Stomach (tissue), 8 donors: ENCODE measurements at regions not wholly inside any gene's neighbourhood (a gene's known extent, or its start where the extent isn't known, plus 50 kb on each side); places are given as distances from the start of the nearest gene placed in this dataset.

ENCODE experiments used
- DNase-seq, 2 donors: peaks; one replicate each; pipeline versions ENCODE4 v3.0.0 to v3.0.0-alpha.2; 2013 to 2019
- H3K27ac ChIP-seq, 5 donors: fragments of 200-600 bp in 4 of 5; sonication (generic) in 4 of 5; one replicate each; pipeline ENCODE4 v1.5.1; 2013 to 2019; ENCODE audit warnings: mild to moderate bottlenecking in 1 of 5, moderate library complexity in 1 of 5
- H3K27me3 ChIP-seq, 3 donors: fragments of 200-600 bp; sonication (generic); one replicate each; pipeline ENCODE4 v1.5.1; 2017 to 2019; ENCODE audit warnings: mixed run types in 1 of 3
- H3K36me3 ChIP-seq, 4 donors: fragments of 200-600 bp; sonication (generic); 1 replicate in 3 of 4; 2 replicates in 1 of 4; pipeline ENCODE4 v1.5.1; 2016 to 2019
- H3K4me1 ChIP-seq, 4 donors: fragments of 200-600 bp; sonication (generic); one replicate each; pipeline ENCODE4 v1.5.1; 2016 to 2019
- H3K4me3 ChIP-seq, 4 donors: fragments of 200-600 bp; sonication (generic) in 3 of 4; one replicate each; pipeline ENCODE4 v1.5.1; 2016 to 2019; ENCODE audit warnings: mild to moderate bottlenecking in 1 of 4
- H3K9me3 ChIP-seq, 4 donors: fragments of 200-600 bp; sonication (generic); one replicate each; pipeline ENCODE4 v1.5.1; 2016 to 2019
- EP300 ChIP-seq: sonication (generic); formaldehyde crosslinking; IDR thresholded peaks from one replicate; pipeline ENCODE4 v1.6.1; 2017; ENCODE audit warnings: antibody characterized with exemption
- POLR2A ChIP-seq, 4 donors: fragments of 450-650 bp; IDR thresholded peaks; one replicate each; pipeline ENCODE4 v1.6.1; 2016; ENCODE audit warnings: antibody characterized with exemption in 4 of 4, control low read depth in 2 of 4, mild to moderate bottlenecking in 1 of 4, moderate library complexity in 1 of 4
- POLR2AphosphoS5 ChIP-seq, 3 donors: sonication (generic); formaldehyde crosslinking; IDR thresholded peaks; one replicate each; pipeline ENCODE4 v1.6.1; 2016; ENCODE audit warnings: antibody characterized with exemption in 3 of 3
- WGBS, 5 donors: extraction: QIAGEN DNeasy Blood & Tissue Kit in 3 of 5; methylation state at CpG; one replicate each; pipeline versions ENCODE4 v1.1.5 to v1.1.7; 2013 to 2018; 5-methylcytosine and 5-hydroxymethylcytosine counted together
- intact Hi-C: fragments of 100-400 bp; cut with DNase I; formaldehyde crosslinking; loops from one replicate; pipeline ENCODE4 v1.15.1; 2023; ENCODE audit warnings: low total_unique reads
- TF ChIP-seq, protein P1 (sequence below), 7 experiments: fragments of 450-650 bp in 4 of 7; fragments of 200-600 bp in 3 of 7; sonication (generic) in 3 of 7; IDR thresholded peaks; one replicate each; pipeline ENCODE4 v1.5.1; 2016 to 2019; ENCODE audit warnings: antibody characterized with exemption in 7 of 7, control low read depth in 2 of 7, mild to moderate bottlenecking in 1 of 7
- donor health status: healthy with polysubstance abuse.
- donor health status: Bipolar disorder and iron deficiency.
- donor health status: healthy.

DNA sequence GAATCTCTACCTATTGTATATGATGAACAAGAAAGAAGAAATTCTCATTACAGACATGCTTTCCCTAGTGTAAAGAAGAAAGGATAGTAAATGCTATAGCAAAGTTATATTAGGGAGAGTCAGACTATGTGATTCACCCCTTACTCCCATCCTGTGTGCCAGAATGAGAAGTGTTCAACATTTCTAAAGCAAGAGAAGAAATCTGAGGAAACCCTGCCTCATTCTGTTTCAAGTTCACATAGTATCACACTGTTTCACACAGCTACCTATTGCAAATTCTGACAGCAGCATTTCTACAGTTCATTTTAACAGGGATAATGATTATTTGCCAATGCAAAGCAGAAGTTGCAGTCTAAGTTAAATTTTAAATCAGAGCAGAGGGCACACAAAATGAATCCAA is 267.2 kb upstream of the TCF21 start:
- no peaks in the 10 kb centered on the region for H3K27me3 ChIP-seq
- H3K4me1 ChIP-seq: peaks cover 0 to 11% (median 0%) of the 10 kb centered on the region in 4 donors
- TF ChIP-seq EP300 (no peak), POLR2A (IDR thresholded peaks at IDR 0.05) (no peak), POLR2AphosphoS5 (IDR thresholded peaks at IDR 0.05) (no peak)
- TF ChIP-seq, protein P1, sequence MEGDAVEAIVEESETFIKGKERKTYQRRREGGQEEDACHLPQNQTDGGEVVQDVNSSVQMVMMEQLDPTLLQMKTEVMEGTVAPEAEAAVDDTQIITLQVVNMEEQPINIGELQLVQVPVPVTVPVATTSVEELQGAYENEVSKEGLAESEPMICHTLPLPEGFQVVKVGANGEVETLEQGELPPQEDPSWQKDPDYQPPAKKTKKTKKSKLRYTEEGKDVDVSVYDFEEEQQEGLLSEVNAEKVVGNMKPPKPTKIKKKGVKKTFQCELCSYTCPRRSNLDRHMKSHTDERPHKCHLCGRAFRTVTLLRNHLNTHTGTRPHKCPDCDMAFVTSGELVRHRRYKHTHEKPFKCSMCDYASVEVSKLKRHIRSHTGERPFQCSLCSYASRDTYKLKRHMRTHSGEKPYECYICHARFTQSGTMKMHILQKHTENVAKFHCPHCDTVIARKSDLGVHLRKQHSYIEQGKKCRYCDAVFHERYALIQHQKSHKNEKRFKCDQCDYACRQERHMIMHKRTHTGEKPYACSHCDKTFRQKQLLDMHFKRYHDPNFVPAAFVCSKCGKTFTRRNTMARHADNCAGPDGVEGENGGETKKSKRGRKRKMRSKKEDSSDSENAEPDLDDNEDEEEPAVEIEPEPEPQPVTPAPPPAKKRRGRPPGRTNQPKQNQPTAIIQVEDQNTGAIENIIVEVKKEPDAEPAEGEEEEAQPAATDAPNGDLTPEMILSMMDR (IDR thresholded peaks at IDR 0.05): no peak
- H3K36me3 ChIP-seq: no peaks in the 10 kb centered on the region
- intact Hi-C loops: no loop called here
- no peak for DNase-seq
- H3K4me3 ChIP-seq: no peak overlapping the region
- H3K9me3 ChIP-seq: peaks cover 0 to 5% (median 0%) of the 10 kb centered on the region in 4 donors
- H3K27ac ChIP-seq: no peak overlapping the region

DNA sequence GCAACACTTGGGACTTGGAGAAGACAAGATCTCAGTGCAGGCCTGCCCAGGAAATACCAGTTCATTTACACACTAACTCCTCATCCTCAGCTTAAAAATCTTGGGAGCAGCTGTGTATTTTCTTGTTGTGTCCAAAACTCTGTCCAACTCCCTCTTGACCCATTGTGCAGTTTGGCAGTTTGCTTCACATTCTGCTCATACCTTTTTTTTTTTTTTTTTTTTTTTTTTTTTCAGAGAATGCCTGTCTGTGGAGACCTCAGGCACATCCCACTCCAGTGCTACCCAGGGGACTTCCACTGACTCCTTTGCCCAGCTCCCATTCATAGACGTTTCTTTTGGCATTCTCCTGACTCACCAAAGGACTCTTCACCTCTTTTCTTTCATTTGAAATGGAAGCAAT is 265.8 kb upstream of the TCF21 start:
- DNase-seq: peak in 1 of 2 donors; percentile 59
- H3K36me3 ChIP-seq: no peaks in the 10 kb centered on the region
- 13 to 38% (median 30%) methylated on average over 1 of the region's 1 CpG for WGBS, 5 donors
- TF ChIP-seq, protein P1 (IDR thresholded peaks at IDR 0.05): no peak
- no peak for TF ChIP-seq EP300
- TF ChIP-seq POLR2AphosphoS5 (IDR thresholded peaks at IDR 0.05): no peak
- TF ChIP-seq POLR2A (IDR thresholded peaks at IDR 0.05): no peak
- no peaks in the 10 kb centered on the region for H3K27me3 ChIP-seq
- H3K27ac ChIP-seq: peak overlapping the region in 1 of 5 donors; percentile 16
- peaks cover 0 to 11% (median 0%) of the 10 kb centered on the region in 4 donors for H3K4me1 ChIP-seq
- H3K4me3 ChIP-seq: no peak overlapping the region
- intact Hi-C loops: no loop called here
- H3K9me3 ChIP-seq: peaks cover 0 to 5% (median 0%) of the 10 kb centered on the region in 4 donors

DNA sequence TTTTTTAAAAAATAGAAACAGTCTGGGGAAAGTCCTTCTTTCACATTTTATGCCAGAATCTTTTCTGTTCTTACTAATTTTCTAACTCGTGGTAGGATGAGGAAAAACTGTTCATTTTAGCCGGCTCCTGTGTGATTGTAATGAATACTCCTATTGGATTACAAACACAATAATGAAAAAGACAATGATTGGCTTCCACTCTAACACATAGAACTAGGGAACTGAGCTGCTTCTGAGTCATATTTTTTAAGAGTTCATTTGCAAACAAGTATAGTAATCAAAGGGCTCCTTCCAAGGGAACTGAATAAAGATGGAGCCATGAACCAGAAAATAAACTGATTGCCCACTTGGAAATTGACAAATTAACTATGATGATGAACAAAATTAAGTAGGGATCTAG is 265.3 kb upstream of the TCF21 start:
- DNase-seq: no peak
- Histone ChIP-seq H3K36me3 (no peaks in the 10 kb centered on the region), H3K4me1 (peaks cover 0 to 11% (median 0%) of the 10 kb centered on the region in 4 donors), H3K9me3 (peaks cover 0 to 3% (median 0%) of the 10 kb centered on the region in 4 donors), H3K27me3 (no peaks in the 10 kb centered on the region), H3K4me3 (no peak overlapping the region), H3K27ac (peak overlapping the region in 1 of 5 donors; percentile 16)
- no peak for TF ChIP-seq POLR2AphosphoS5 (IDR thresholded peaks at IDR 0.05)
- TF ChIP-seq, protein P1 (IDR thresholded peaks at IDR 0.05): no peak
- TF ChIP-seq POLR2A (IDR thresholded peaks at IDR 0.05): no peak
- TF ChIP-seq EP300: no peak
- 53 to 59% (median 56%) methylated on average over 2 of the region's 2 CpGs for WGBS, 5 donors
- intact Hi-C loops: no loop called here

DNA sequence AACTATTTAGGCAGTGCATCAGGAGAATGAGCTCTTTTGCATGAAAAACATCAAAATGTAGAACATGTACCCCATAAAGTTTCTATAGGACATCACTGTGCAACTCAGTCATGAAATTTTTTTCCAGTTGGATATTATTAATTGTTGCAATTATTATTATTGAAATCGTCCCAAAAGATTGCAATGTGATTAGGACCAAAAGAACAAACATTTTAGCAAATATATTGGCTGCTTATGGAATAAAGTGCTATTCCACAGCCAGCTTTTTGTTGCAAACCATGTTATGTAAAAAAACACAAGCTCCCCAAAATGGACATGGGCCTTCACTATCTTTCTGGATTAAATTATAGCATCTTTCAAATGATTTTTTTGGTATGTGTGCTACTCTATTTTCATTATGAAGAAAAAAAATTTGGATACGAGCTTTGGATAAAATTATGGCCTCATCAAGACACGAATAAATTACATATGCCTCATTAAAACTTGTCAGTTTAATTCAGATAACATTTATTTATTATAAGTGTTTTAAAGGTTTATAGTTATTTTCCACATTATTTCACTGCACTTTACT is 262.7 kb upstream of the TCF21 start:
- Histone ChIP-seq H3K27ac (no peak overlapping the region), H3K4me1 (peaks cover 0 to 11% (median 0%) of the 10 kb centered on the region in 4 donors), H3K9me3 (no peaks in the 10 kb centered on the region), H3K4me3 (no peak overlapping the region), H3K27me3 (no peaks in the 10 kb centered on the region), H3K36me3 (no peaks in the 10 kb centered on the region)
- TF ChIP-seq POLR2AphosphoS5 (IDR thresholded peaks at IDR 0.05) (no peak), POLR2A (IDR thresholded peaks at IDR 0.05) (no peak), EP300 (no peak)
- TF ChIP-seq, protein P1 (IDR thresholded peaks at IDR 0.05): no peak
- intact Hi-C loops: no loop called here
- WGBS, 5 donors: 79 to 82% (median 81%) methylated on average over 3 of the region's 3 CpGs
- DNase-seq: no peak
